GM19452 (cell line): ENCODE measurements at regions not wholly inside any gene's neighbourhood (a gene's known extent, or its start where the extent isn't known, plus 50 kb on each side); places are given as distances from the start of the nearest gene placed in this dataset.

Experiments used
- ATAC-seq: cut with Tn5 transposase; IDR thresholded peaks from one replicate; pipeline ENCODE4 v1.9.1; 2021; ENCODE audit not compliant: unreplicated experiment

DNA sequence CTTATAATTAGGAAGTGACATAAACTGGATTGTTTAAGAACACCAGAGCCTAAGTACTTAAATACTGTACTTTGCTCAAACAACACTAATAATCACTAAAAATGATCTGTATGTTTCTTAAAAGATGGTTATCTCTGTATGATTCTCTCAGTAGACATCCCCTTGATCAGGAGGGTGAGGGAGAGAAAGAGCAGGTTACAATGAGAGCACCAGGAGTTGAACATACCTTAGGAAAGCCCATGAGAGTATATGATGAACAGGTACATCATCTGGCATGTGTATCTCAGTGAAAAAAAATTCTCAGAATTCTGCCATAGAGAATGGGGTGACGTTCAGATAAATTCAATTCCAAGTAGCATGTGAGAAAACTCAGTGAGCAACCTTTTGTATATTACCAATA, 59.9 kb upstream of the IL2 start:
- no peak for ATAC-seq

DNA sequence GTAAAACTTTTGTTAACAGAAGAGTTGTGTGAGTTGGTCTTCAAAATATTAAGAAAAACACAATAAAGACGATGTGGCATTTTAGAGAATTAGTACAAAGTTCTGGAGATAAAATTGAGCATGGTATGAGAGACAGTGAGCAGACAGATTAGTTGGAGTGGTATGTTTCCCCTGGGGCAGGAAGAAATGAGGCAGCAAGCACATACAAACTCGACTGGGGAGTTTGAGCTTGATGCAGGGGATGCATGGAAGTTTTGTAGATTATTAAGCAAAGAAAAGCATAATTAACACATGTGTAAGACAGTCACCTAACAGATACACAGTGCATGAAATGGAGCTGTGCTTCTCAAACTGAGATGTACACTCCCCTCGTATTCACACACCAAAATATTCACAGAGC, 58.1 kb upstream of the IL2 start:
- no peak for ATAC-seq

DNA sequence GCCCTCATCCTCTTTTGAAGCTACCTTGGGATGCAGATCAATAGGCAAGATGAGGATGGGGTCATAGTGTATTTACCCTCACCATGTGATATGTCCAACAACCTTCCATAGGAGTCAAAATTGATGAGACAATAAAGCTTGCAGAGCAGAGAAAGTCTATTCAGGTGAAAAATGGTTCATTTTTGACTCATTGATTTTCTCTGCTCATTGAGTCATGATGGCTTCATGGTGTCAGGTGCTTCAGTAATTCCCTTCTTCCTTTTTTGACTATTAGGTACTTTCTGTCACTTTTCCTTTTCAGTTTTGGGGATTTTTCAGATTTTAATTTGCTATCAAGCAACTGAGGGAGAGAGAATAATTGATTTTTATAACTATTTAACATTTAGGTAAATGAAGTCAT, 55.9 kb upstream of the IL2 start:
- no peak for ATAC-seq

DNA sequence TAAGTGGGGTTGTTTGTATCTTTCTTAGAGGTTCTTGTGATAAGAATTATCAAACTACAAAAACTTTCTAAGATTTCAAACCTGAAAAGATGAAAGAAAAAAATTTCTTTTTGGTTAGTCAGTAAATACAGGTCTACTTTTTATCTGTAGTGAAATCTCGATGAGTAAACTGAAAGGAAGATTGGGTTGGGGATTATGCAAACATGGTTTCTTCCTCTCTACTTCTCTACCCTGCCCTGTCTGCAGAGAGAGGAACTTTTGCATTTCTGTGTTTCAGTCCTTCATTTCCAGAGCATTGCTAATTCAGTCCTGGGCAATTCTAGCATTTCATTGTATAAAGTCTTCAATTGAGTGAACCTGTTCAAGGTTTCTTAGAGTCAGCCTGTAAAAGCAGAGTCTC, 51.6 kb upstream of the IL2 start:
- no peak for ATAC-seq
